Mesenchymal stem cell (in vitro differentiated cells and primary cell): ENCODE measurements at regions not wholly inside any gene's neighbourhood (a gene's known extent, or its start where the extent isn't known, plus 50 kb on each side); places are given as distances from the start of the nearest gene placed in this dataset.

Experiments used
- DNase-seq: peaks from one replicate; pipeline ENCODE4 v3.0.0-alpha.2; 2013
- H2AFZ ChIP-seq: one replicate; pipeline ENCODE4 v1.6.1; 2013; ENCODE audit warnings: low read depth, mild to moderate bottlenecking, control low read depth, inconsistent platforms, low read length, moderate library complexity
- H2AK5ac ChIP-seq: 2 replicates; pipeline ENCODE4 v1.6.1; 2013; ENCODE audit warnings: low read length, moderate library complexity, mild to moderate bottlenecking, inconsistent platforms; ENCODE audit not compliant: severe bottlenecking
- H2BK120ac ChIP-seq: one replicate; pipeline ENCODE4 v1.6.1; 2013; ENCODE audit warnings: low read depth, mild to moderate bottlenecking, inconsistent platforms, low read length, moderate library complexity
- H2BK12ac ChIP-seq, 2 experiments: one replicate each; pipeline ENCODE4 v1.6.1; 2013; ENCODE audit warnings: inconsistent platforms in 2 of 2, low read length in 2 of 2, mild to moderate bottlenecking in 2 of 2, moderate library complexity in 2 of 2, control low read depth in 1 of 2
- H2BK15ac ChIP-seq: one replicate; pipeline ENCODE4 v1.6.1; 2013; ENCODE audit warnings: mild to moderate bottlenecking, low read depth, inconsistent platforms; ENCODE audit not compliant: poor library complexity, severe bottlenecking
- H2BK5ac ChIP-seq: 2 replicates; pipeline ENCODE4 v1.6.1; 2013; ENCODE audit warnings: low read depth, mild to moderate bottlenecking, low read length, control low read depth, inconsistent platforms; ENCODE audit not compliant: poor library complexity, severe bottlenecking
- H3K14ac ChIP-seq, 2 experiments: one replicate each; pipeline ENCODE4 v1.6.1; 2013; ENCODE audit warnings: inconsistent platforms in 2 of 2, low read length in 2 of 2, control low read depth in 1 of 2, mild to moderate bottlenecking in 1 of 2, moderate library complexity in 1 of 2
- H3K18ac ChIP-seq, 2 experiments: one replicate each; pipeline ENCODE4 v1.6.1; 2013; ENCODE audit warnings: inconsistent platforms in 2 of 2, low read length in 2 of 2, control low read depth in 1 of 2, low read depth in 1 of 2, mild to moderate bottlenecking in 1 of 2
- H3K23ac ChIP-seq, 2 experiments: one replicate each; pipeline ENCODE4 v1.6.1; 2013; ENCODE audit warnings: inconsistent platforms in 2 of 2, low read length in 2 of 2, mild to moderate bottlenecking in 2 of 2, moderate library complexity in 2 of 2, control low read depth in 1 of 2
- H3K27ac ChIP-seq: 2 replicates; pipeline ENCODE4 v1.5.1; 2013; ENCODE audit warnings: mild to moderate bottlenecking, moderate library complexity, low read length, control low read depth, inconsistent platforms; ENCODE audit not compliant: poor library complexity, severe bottlenecking
- H3K27me3 ChIP-seq, 2 experiments: 2 replicates each; pipeline versions ENCODE4 v1.6.1 to v1.7.0; 2013; ENCODE audit warnings: low read length in 2 of 2, mild to moderate bottlenecking in 2 of 2, moderate library complexity in 2 of 2, control low read depth in 1 of 2, inconsistent platforms in 1 of 2; ENCODE audit not compliant: control insufficient read depth in 1 of 2, insufficient read depth in 1 of 2
- H3K36me3 ChIP-seq, 2 experiments: 2 replicates each; pipeline versions ENCODE4 v1.6.1 to v1.7.0; 2013; ENCODE audit warnings: low read length in 2 of 2, control low read depth in 1 of 2, inconsistent platforms in 1 of 2, low read depth in 1 of 2, mild to moderate bottlenecking in 1 of 2; ENCODE audit not compliant: insufficient read depth in 2 of 2, control insufficient read depth in 1 of 2
- H3K4ac ChIP-seq, 2 experiments: one replicate each; pipeline ENCODE4 v1.6.1; 2013; ENCODE audit warnings: inconsistent platforms in 2 of 2, low read length in 2 of 2, mild to moderate bottlenecking in 2 of 2, moderate library complexity in 2 of 2, control low read depth in 1 of 2, low read depth in 1 of 2
- H3K4me1 ChIP-seq: 2 replicates; pipeline ENCODE4 v1.6.1; 2013; ENCODE audit warnings: low read depth, low read length, control low read depth; ENCODE audit not compliant: control insufficient read depth, insufficient read depth
- H3K4me2 ChIP-seq: 2 replicates; pipeline ENCODE4 v1.6.1; 2013; ENCODE audit warnings: low read length, mild to moderate bottlenecking, inconsistent platforms; ENCODE audit not compliant: poor library complexity, severe bottlenecking
- H3K4me3 ChIP-seq, 2 experiments: 2 replicates each; pipeline versions ENCODE4 v1.5.1 to v1.7.0; 2013; ENCODE audit warnings: low read length in 2 of 2, mild to moderate bottlenecking in 2 of 2, control low read depth in 1 of 2, low read depth in 1 of 2; ENCODE audit not compliant: insufficient read depth in 1 of 2
- H3K79me1 ChIP-seq: replicated peaks from 2 replicates; pipeline ENCODE4 v1.6.1; 2013; ENCODE audit warnings: mild to moderate bottlenecking, control low read depth, low read length, inconsistent platforms; ENCODE audit not compliant: poor library complexity, severe bottlenecking
- H3K9ac ChIP-seq: 2 replicates; pipeline ENCODE4 v1.7.0; 2013; ENCODE audit warnings: mild to moderate bottlenecking, low read length, moderate library complexity
- H3K9me3 ChIP-seq: 2 replicates; pipeline ENCODE4 v1.7.0; 2013; ENCODE audit warnings: mild to moderate bottlenecking, low read length; ENCODE audit not compliant: control insufficient read depth
- H4K8ac ChIP-seq: one replicate; pipeline ENCODE4 v1.6.1; 2013; ENCODE audit warnings: inconsistent platforms, mild to moderate bottlenecking, low read length, moderate library complexity
- H4K91ac ChIP-seq: one replicate; pipeline ENCODE4 v1.6.1; 2013; ENCODE audit warnings: mild to moderate bottlenecking, low read length, inconsistent platforms
- WGBS: methylation state at CpG from one replicate; pipeline ENCODE4 v1.1.7; 2013; ENCODE audit warnings: mixed read lengths; 5-methylcytosine and 5-hydroxymethylcytosine counted together

- Histone ChIP-seq H3K4me1 (peaks cover 5% of the 10 kb centered on the region), H3K36me3 (no peaks in the 10 kb centered on the region), H3K27me3 (no peaks in the 10 kb centered on the region), H2AFZ (no peak overlapping the region), H3K9ac (no peak overlapping the region), H2AK5ac (no peak overlapping the region), H3K9me3 (peaks cover 8% of the 10 kb centered on the region), H3K4me3 (no peak overlapping the region), H3K27ac (no peak overlapping the region), H3K4ac (no peak overlapping the region), H4K91ac (no peak overlapping the region), H3K14ac (no peak overlapping the region), H4K8ac (no peak overlapping the region), H3K18ac (no peak overlapping the region), H2BK5ac (no peak overlapping the region), H3K4me2 (no peak overlapping the region), H2BK12ac (no peak overlapping the region), H2BK120ac (no peak overlapping the region), H3K79me1 (no peaks in the 10 kb centered on the region), H3K23ac (no peak overlapping the region), H2BK15ac (no peak overlapping the region)
- WGBS, result 96% methylated on average over 1 of the region's 1 CpG
- DNase-seq, result no peak
Measured at GRCh38 chr21:38183961-38184360, 72.8 kb upstream of the KCNJ15 start.

GRCh38 chr21:38186661-38187270, 70.0 kb upstream of the KCNJ15 start:
- Histone ChIP-seq H3K4me2 (no peak overlapping the region), H2AFZ (no peak overlapping the region), H4K91ac (no peak overlapping the region), H3K23ac (no peak overlapping the region), H3K4ac (no peak overlapping the region), H3K4me3 (no peak overlapping the region), H3K36me3 (no peaks in the 10 kb centered on the region), H3K27me3 (no peaks in the 10 kb centered on the region), H2BK15ac (no peak overlapping the region), H3K18ac (no peak overlapping the region), H3K4me1 (no peaks in the 10 kb centered on the region), H3K9ac (peak overlapping the region; percentile 51), H3K27ac (no peak overlapping the region), H2BK5ac (no peak overlapping the region), H2BK120ac (no peak overlapping the region), H3K79me1 (no peaks in the 10 kb centered on the region), H4K8ac (no peak overlapping the region), H3K14ac (no peak overlapping the region), H2BK12ac (no peak overlapping the region), H3K9me3 (peaks cover 8% of the 10 kb centered on the region), H2AK5ac (no peak overlapping the region)
- no peak for DNase-seq
- WGBS, result 96% methylated on average over 1 of the region's 1 CpG

- no peak overlapping the region for H2AK5ac ChIP-seq
- no peak overlapping the region for H4K8ac ChIP-seq
- H2BK12ac ChIP-seq, result no peak overlapping the region
- no peak overlapping the region for H4K91ac ChIP-seq
- H3K4me2 ChIP-seq, result no peak overlapping the region
- no peak overlapping the region for H3K27ac ChIP-seq
- H3K4me1 ChIP-seq, result no peaks in the 10 kb centered on the region
- no peak overlapping the region for H3K4ac ChIP-seq
- no peak for DNase-seq
- H3K27me3 ChIP-seq, result no peaks in the 10 kb centered on the region
- peak overlapping the region; percentile 64 for H3K9ac ChIP-seq
- no peaks in the 10 kb centered on the region for H3K36me3 ChIP-seq
- peaks cover 8% of the 10 kb centered on the region for H3K9me3 ChIP-seq
- no peak overlapping the region for H3K18ac ChIP-seq
- H2AFZ ChIP-seq, result no peak overlapping the region
- H2BK15ac ChIP-seq, result no peak overlapping the region
- H3K79me1 ChIP-seq, result no peaks in the 10 kb centered on the region
- no peak overlapping the region for H3K14ac ChIP-seq
- WGBS, result 100% methylated on average over 1 of the region's 1 CpG
- no peak overlapping the region for H2BK5ac ChIP-seq
- no peak overlapping the region for H2BK120ac ChIP-seq
- H3K4me3 ChIP-seq, result no peak overlapping the region
- no peak overlapping the region for H3K23ac ChIP-seq
Measured at GRCh38 chr21:38188037-38188436, 68.8 kb upstream of the KCNJ15 start.

GRCh38 chr21:38196036-38196435, 60.8 kb upstream of the KCNJ15 start:
- Histone ChIP-seq H3K23ac (no peak overlapping the region), H3K4me1 (no peaks in the 10 kb centered on the region), H2BK120ac (no peak overlapping the region), H3K14ac (no peak overlapping the region), H3K9ac (no peak overlapping the region), H3K79me1 (no peaks in the 10 kb centered on the region), H3K4ac (no peak overlapping the region), H3K27me3 (no peaks in the 10 kb centered on the region), H4K8ac (no peak overlapping the region), H2BK15ac (no peak overlapping the region), H2BK12ac (no peak overlapping the region), H2AK5ac (no peak overlapping the region), H2BK5ac (no peak overlapping the region), H3K4me3 (no peak overlapping the region), H3K4me2 (no peak overlapping the region), H4K91ac (no peak overlapping the region), H3K9me3 (peaks cover 15% of the 10 kb centered on the region), H3K18ac (no peak overlapping the region), H3K27ac (no peak overlapping the region), H2AFZ (no peak overlapping the region), H3K36me3 (no peaks in the 10 kb centered on the region)
- DNase-seq, result no peak
- 88% methylated on average over 2 of the region's 2 CpGs for WGBS
